T-cell (primary cell): ENCODE measurements at regions not wholly inside any gene's neighbourhood (a gene's known extent, or its start where the extent isn't known, plus 50 kb on each side); places are given as distances from the start of the nearest gene placed in this dataset.

ENCODE experiments used
- ATAC-seq, 4 experiments: fragments of 200-7000 bp in 3 of 4; fragments of 150-1000 bp in 1 of 4; cut with Tn5 transposase; replicated peaks in 1 of 4; 1 replicate in 3 of 4; 2 replicates in 1 of 4; pipeline ENCODE4 v1.10.0; 2021; ENCODE audit warnings: moderate library complexity in 3 of 4, mild to moderate bottlenecking in 2 of 4, moderate number of reproducible peaks in 1 of 4
- CTCF ChIA-PET, 2 donors: fragments of 300-600 bp; sonication (Branson Sonifier 250); formaldehyde crosslinking; loops; one replicate each; lab custom pipeline; 2022; ENCODE audit warnings: antibody characterized with exemption in 2 of 2; lab: Charles Lee
- POLR2A ChIA-PET, 2 donors: fragments of 300-600 bp; sonication (Branson Sonifier 250); formaldehyde crosslinking; loops; one replicate each; lab custom pipeline; 2022; ENCODE audit warnings: antibody characterized with exemption in 2 of 2; lab: Charles Lee
- DNase-seq, 35 experiments: peaks; one replicate each; pipeline versions ENCODE4 v3.0.0 to v3.0.0-alpha.2; 2013 to 2023
- H3K27ac ChIP-seq: one replicate; pipeline ENCODE4 v1.5.1; 2013; ENCODE audit warnings: low read length
- H3K27me3 ChIP-seq, 2 experiments: replicated peaks in 1 of 2; 1 replicate in 1 of 2; 2 replicates in 1 of 2; pipeline versions ENCODE4 v1.6.1 to v1.7.0; 2013; ENCODE audit warnings: low read length in 1 of 2, mixed read lengths in 1 of 2; ENCODE audit not compliant: control insufficient read depth in 2 of 2, insufficient read depth in 2 of 2; ENCODE audit errors: extremely low read depth in 1 of 2
- H3K36me3 ChIP-seq, 2 donors: 1 replicate in 1 of 2; 2 replicates in 1 of 2; pipeline versions ENCODE4 v1.6.1 to v1.7.0; 2013; ENCODE audit warnings: low read length in 1 of 2; ENCODE audit not compliant: control insufficient read depth in 2 of 2, insufficient read depth in 1 of 2; ENCODE audit errors: extremely low read depth in 1 of 2
- H3K4me1 ChIP-seq, 2 experiments: 1 replicate in 1 of 2; 2 replicates in 1 of 2; pipeline versions ENCODE4 v1.6.1 to v1.7.0; 2013; ENCODE audit warnings: low read length in 2 of 2, mixed read lengths in 1 of 2; ENCODE audit not compliant: insufficient read depth in 2 of 2, control insufficient read depth in 1 of 2; ENCODE audit errors: extremely low read depth in 1 of 2
- H3K4me3 ChIP-seq, 2 donors: 1 replicate in 1 of 2; 2 replicates in 1 of 2; pipeline versions ENCODE4 v1.5.1 to v1.7.0; 2013; ENCODE audit warnings: mild to moderate bottlenecking in 2 of 2, low read length in 1 of 2, moderate library complexity in 1 of 2; ENCODE audit not compliant: control insufficient read depth in 1 of 2; ENCODE audit errors: extremely low read depth in 1 of 2
- H3K9me3 ChIP-seq: 2 replicates; pipeline ENCODE4 v1.7.0; 2013
- H3K27ac Mint-ChIP-seq, 2 donors: one replicate each; pipeline ENCODE4 v1.8.0; 2020 to 2021; ENCODE audit warnings: mild to moderate bottlenecking in 2 of 2, mixed read lengths in 2 of 2
- H3K27me3 Mint-ChIP-seq, 2 donors: one replicate each; pipeline ENCODE4 v1.8.0; 2021 to 2022; ENCODE audit warnings: mixed read lengths in 2 of 2
- H3K36me3 Mint-ChIP-seq: one replicate; pipeline ENCODE4 v1.8.0; 2021; ENCODE audit warnings: mixed read lengths
- H3K4me1 Mint-ChIP-seq, 3 donors: one replicate each; pipeline ENCODE4 v1.8.0; 2020 to 2022; ENCODE audit warnings: mixed read lengths in 3 of 3, mild to moderate bottlenecking in 1 of 3
- H3K4me3 Mint-ChIP-seq, 3 donors: one replicate each; pipeline ENCODE4 v1.8.0; 2020 to 2022; ENCODE audit warnings: mild to moderate bottlenecking in 3 of 3, mixed read lengths in 3 of 3, moderate library complexity in 3 of 3
- H3K9me3 Mint-ChIP-seq, 3 donors: one replicate each; pipeline ENCODE4 v1.8.0; 2020 to 2022; ENCODE audit warnings: mixed read lengths in 3 of 3
- WGBS: methylation state at CpG from one replicate; pipeline ENCODE4 v1.1.5; 2013; ENCODE audit warnings: missing lambda C conversion rate; ENCODE audit not compliant: insufficient coverage; 5-methylcytosine and 5-hydroxymethylcytosine counted together

GRCh38 chrX:23504895-23505294 is 162.4 kb upstream of the PRDX4 start:
- Mint-ChIP-seq H3K4me3 (no peak overlapping the region), H3K36me3 (no peaks in the 10 kb centered on the region), H3K27ac (no peak overlapping the region), H3K27me3 (peaks cover 0 to 7% of the 10 kb centered on the region in 2 donors), H3K9me3 (peaks cover 0 to 7% (median 0%) of the 10 kb centered on the region in 3 donors), H3K4me1 (no peaks in the 10 kb centered on the region)
- Histone ChIP-seq H3K27ac (no peak overlapping the region), H3K36me3 (no peaks in the 10 kb centered on the region), H3K9me3 (no peaks in the 10 kb centered on the region), H3K27me3 (no peaks in the 10 kb centered on the region), H3K4me3 (no peak overlapping the region), H3K4me1 (no peaks in the 10 kb centered on the region)
- WGBS: no CpG with 5 or more reads among the region's 2 CpGs
- POLR2A ChIA-PET: no interaction called here
- CTCF ChIA-PET: interaction anchor here in 1 of 2 donors (0.6 kb wide), 1 partner anchor 1091 kb away, joined by 3 read pairs; no protein-coding TSS in a partner anchor
- no peak for DNase-seq
- ATAC-seq: no peak

GRCh38 chrX:23505531-23506303 is 161.6 kb upstream of the PRDX4 start:
- no peaks in the 10 kb centered on the region for H3K36me3 Mint-ChIP-seq
- CTCF ChIA-PET: no interaction called here
- no CpG with 5 or more reads among the region's 6 CpGs for WGBS

DNA sequence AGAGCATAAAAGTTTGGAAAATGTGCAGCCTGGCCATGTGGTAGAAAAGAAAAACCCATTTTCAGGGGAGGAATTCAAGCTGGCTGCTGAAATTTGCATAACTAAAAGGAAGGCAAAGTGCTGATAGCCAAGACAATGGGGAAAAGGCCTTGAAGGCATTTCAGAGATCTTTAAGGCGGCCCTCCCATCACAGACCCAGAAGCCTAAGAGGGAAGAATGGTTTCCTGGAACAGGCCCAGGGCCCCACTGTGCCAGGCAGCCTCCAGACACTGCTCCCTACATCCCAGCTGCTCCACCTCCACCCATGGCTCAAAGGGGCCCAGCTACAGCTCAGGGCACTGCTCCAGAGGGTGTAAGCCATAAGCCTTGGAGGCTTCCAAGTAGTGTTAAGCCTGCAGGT is 158.0 kb upstream of the PRDX4 start:
- ATAC-seq: no peak
- Histone ChIP-seq H3K27me3 (no peaks in the 10 kb centered on the region), H3K4me1 (no peaks in the 10 kb centered on the region), H3K36me3 (no peaks in the 10 kb centered on the region), H3K9me3 (no peaks in the 10 kb centered on the region), H3K27ac (no peak overlapping the region), H3K4me3 (no peak overlapping the region)
- no peak overlapping the region for H3K27ac Mint-ChIP-seq
- H3K36me3 Mint-ChIP-seq: no peaks in the 10 kb centered on the region
- CTCF ChIA-PET: no interaction called here
- POLR2A ChIA-PET: no interaction called here
- H3K27me3 Mint-ChIP-seq: peaks cover 0 to 19% of the 10 kb centered on the region in 2 donors
- WGBS: no CpG with 5 or more reads among the region's 1 CpG
- H3K9me3 Mint-ChIP-seq: peaks cover 0 to 7% (median 0%) of the 10 kb centered on the region in 3 donors
- DNase-seq: no peak
- no peaks in the 10 kb centered on the region for H3K4me1 Mint-ChIP-seq
- H3K4me3 Mint-ChIP-seq: no peak overlapping the region

More at GRCh38 chrX:23505531-23506303, 161.6 kb upstream of the PRDX4 start:
- Histone ChIP-seq H3K36me3 (no peaks in the 10 kb centered on the region), H3K27me3 (no peaks in the 10 kb centered on the region), H3K4me3 (no peak overlapping the region), H3K4me1 (no peaks in the 10 kb centered on the region), H3K9me3 (no peaks in the 10 kb centered on the region), H3K27ac (no peak overlapping the region)
- POLR2A ChIA-PET: no interaction called here
- Mint-ChIP-seq H3K27ac (no peak overlapping the region), H3K4me1 (no peaks in the 10 kb centered on the region), H3K9me3 (peaks cover 0 to 7% (median 0%) of the 10 kb centered on the region in 3 donors), H3K4me3 (no peak overlapping the region), H3K27me3 (peaks cover 0 to 7% of the 10 kb centered on the region in 2 donors)
- ATAC-seq (no peak), DNase-seq (no peak)

GRCh38 chrX:23511793-23512192 is 155.5 kb upstream of the PRDX4 start:
- ATAC-seq (no peak), DNase-seq (no peak)
- Histone ChIP-seq H3K27me3 (no peaks in the 10 kb centered on the region), H3K4me1 (no peaks in the 10 kb centered on the region), H3K36me3 (no peaks in the 10 kb centered on the region), H3K4me3 (no peak overlapping the region), H3K9me3 (no peaks in the 10 kb centered on the region), H3K27ac (no peak overlapping the region)
- no peaks in the 10 kb centered on the region for H3K36me3 Mint-ChIP-seq
- POLR2A ChIA-PET: no interaction called here
- CTCF ChIA-PET: no interaction called here
- no CpG with 5 or more reads among the region's 2 CpGs for WGBS
- H3K4me3 Mint-ChIP-seq: no peak overlapping the region
- no peak overlapping the region for H3K27ac Mint-ChIP-seq
- no peaks in the 10 kb centered on the region for H3K4me1 Mint-ChIP-seq
- peaks cover 0 to 19% of the 10 kb centered on the region in 2 donors for H3K27me3 Mint-ChIP-seq
- peaks cover 0 to 7% (median 0%) of the 10 kb centered on the region in 3 donors for H3K9me3 Mint-ChIP-seq

DNA sequence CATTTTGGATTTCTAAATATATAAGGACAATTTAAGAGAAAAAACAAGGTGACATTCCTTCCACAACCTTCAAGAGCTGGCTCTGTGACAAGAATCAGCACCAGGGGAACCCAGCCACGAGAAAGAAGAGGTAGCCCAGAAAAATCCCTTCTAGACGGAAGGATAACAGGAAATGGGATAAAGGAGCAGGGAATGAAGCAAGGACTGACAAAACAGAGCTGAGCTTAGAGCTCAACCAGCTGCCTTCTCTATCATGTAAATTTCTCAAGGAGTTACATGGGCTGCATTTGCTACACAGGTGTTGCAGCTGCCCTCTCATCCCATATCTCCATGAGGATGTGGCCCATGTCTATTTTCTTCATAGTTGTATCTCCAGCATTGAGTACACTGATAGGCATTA is 154.2 kb upstream of the PRDX4 start:
- H3K9me3 ChIP-seq: no peaks in the 10 kb centered on the region
- Mint-ChIP-seq H3K36me3 (no peaks in the 10 kb centered on the region), H3K9me3 (peaks cover 0 to 7% (median 0%) of the 10 kb centered on the region in 3 donors), H3K27ac (no peak overlapping the region), H3K27me3 (peaks cover 0 to 19% of the 10 kb centered on the region in 2 donors), H3K4me3 (no peak overlapping the region), H3K4me1 (no peaks in the 10 kb centered on the region)
- ATAC-seq (no peak), DNase-seq (no peak)
- POLR2A ChIA-PET: no interaction called here
- H3K27me3 ChIP-seq: no peaks in the 10 kb centered on the region
- no CpG with 5 or more reads among the region's 2 CpGs for WGBS
- no peaks in the 10 kb centered on the region for H3K36me3 ChIP-seq
- H3K4me3 ChIP-seq: no peak overlapping the region
- no peak overlapping the region for H3K27ac ChIP-seq
- no peaks in the 10 kb centered on the region for H3K4me1 ChIP-seq
- CTCF ChIA-PET: no interaction called here

GRCh38 chrX:23514082-23514481 is 153.2 kb upstream of the PRDX4 start:
- Mint-ChIP-seq H3K4me3 (no peak overlapping the region), H3K36me3 (no peaks in the 10 kb centered on the region), H3K27ac (no peak overlapping the region), H3K27me3 (peaks cover 0 to 24% of the 10 kb centered on the region in 2 donors), H3K4me1 (no peaks in the 10 kb centered on the region), H3K9me3 (peaks cover 0 to under 1% (median 0%) of the 10 kb centered on the region in 3 donors)
- H3K27me3 ChIP-seq: no peaks in the 10 kb centered on the region
- ChIA-PET POLR2A (no interaction called here), CTCF (no interaction called here)
- H3K4me3 ChIP-seq: no peak overlapping the region
- H3K4me1 ChIP-seq: no peaks in the 10 kb centered on the region
- ATAC-seq (no peak), DNase-seq (no peak)
- WGBS: no CpG with 5 or more reads among the region's 2 CpGs
- H3K36me3 ChIP-seq: no peaks in the 10 kb centered on the region
- H3K27ac ChIP-seq: no peak overlapping the region
- no peaks in the 10 kb centered on the region for H3K9me3 ChIP-seq
